Muscle of back (tissue), 3 donors: ENCODE measurements at regions not wholly inside any gene's neighbourhood (a gene's known extent, or its start where the extent isn't known, plus 50 kb on each side); places are given as distances from the start of the nearest gene placed in this dataset.
"Not testable (repeated sequence)": the region's sequence is repeated elsewhere in the genome, so short reads cannot be mapped to it uniquely, and the experiment has no call there.

Experiments used
- DNase-seq, 3 donors: peaks; one replicate each; pipeline versions ENCODE4 v3.0.0 to v3.0.0-alpha.2; 2013

- DNase-seq = no peak
These were observed 323.5 kb upstream of the ROPN1 start for GRCh38 chr3:124315215-124316033.

GRCh38 chr3:124316034-124316287, 324.0 kb upstream of the ROPN1 start:
- DNase-seq = no peak

GRCh38 chr3:124318014-124318413, 326.1 kb upstream of the ROPN1 start:
- no peak for DNase-seq

DNA sequence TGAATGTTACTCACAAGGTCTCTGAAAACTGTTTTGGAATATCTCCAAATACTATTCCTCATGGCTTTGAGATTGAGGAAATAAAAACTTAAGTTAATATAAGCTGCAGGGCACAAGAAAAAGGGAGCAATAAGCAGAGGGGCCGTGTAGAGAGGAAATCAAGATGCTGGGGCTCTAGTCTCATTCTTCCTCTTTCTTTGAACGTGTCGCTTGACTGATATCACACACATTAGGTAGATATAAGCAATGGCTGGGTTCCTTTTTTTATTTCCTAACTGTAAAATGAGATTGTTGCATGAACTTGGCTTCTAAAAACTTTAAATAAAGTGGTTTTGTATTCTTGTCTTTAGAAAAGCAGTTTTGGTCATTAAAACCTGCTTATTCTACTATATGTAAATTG, 326.7 kb upstream of the ROPN1 start:
- DNase-seq = no peak

DNA sequence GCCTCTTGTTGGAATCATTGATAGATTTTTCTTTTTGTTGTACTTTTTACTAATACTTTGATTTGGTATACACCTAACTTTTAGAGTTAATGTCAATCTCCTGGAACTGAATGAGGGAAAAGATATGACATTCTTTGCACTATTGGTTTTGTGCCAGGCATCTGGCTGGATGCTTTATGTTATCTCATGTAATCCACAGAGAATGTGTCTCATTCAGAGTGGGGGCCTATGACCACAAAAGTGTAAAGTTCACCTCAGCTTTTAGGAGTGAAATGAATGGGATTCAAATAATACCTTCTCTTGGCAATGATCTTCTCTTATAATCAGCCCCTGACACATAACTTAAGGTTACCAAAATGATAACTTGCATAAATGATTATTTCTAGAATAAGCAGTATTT, 329.1 kb upstream of the ROPN1 start:
- DNase-seq = no peak

- no peak for DNase-seq
These were observed 330.5 kb upstream of the ROPN1 start for GRCh38 chr3:124322309-124322880.

DNA sequence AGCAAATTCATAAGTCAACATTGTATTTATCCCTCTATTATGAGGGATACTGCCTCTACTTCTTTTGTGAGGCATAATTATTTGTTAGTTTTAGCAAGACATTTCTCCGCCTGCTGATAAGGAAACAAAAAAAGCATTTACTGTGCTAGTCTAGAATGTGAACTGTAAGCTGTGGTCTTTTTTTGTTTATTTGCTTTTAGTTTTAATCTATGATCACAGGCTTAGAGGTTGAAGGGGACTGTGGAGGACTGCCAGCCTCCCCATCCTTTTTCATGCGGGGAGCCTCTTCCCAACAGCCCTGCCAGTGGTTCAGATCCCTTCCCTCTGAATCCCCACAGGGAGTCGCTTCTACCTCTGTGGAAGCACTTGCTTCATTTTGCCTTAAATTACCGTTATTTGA, 331.0 kb upstream of the ROPN1 start:
- no peak for DNase-seq

DNA sequence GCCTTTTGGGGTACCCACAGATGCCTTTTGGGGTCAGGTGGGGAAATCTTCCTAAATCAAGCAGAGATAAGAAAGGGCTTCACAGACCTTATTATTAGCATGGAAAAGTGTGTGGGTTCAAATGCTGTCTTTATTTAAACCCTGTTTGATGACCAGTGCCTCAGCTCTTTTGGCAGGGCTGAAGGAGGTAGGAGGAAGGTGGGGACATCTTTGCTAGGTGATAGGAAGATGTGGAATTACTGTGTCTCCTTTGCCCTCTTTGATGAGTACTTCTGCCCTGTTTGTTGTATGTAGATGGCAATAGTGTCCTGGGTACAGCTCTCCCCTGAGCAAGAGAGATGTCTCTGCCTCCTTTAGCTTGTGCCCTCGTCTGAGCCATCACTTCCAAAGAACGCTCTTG, 333.3 kb upstream of the ROPN1 start:
- no peak for DNase-seq

DNA sequence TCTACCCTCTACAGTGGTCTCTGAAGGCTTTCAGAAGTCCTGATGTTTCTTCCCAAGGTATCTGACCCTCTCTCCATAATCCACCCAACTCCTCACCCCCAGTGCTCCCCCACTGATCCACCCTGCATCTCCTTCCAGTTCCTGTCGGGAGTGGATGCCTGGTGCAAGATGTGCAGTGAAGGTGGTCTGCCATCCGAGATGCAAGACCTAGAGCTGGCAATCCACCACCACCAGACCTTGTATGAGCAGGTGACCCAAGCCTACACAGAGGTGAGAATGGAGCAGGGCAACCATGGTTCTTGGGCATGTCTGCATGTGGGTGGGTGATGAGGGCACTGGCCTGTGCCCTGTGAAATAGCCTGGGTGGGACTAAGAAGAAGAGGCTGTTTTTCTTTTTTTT, 337.8 kb upstream of the ROPN1 start:
- DNase-seq = no peak

DNA sequence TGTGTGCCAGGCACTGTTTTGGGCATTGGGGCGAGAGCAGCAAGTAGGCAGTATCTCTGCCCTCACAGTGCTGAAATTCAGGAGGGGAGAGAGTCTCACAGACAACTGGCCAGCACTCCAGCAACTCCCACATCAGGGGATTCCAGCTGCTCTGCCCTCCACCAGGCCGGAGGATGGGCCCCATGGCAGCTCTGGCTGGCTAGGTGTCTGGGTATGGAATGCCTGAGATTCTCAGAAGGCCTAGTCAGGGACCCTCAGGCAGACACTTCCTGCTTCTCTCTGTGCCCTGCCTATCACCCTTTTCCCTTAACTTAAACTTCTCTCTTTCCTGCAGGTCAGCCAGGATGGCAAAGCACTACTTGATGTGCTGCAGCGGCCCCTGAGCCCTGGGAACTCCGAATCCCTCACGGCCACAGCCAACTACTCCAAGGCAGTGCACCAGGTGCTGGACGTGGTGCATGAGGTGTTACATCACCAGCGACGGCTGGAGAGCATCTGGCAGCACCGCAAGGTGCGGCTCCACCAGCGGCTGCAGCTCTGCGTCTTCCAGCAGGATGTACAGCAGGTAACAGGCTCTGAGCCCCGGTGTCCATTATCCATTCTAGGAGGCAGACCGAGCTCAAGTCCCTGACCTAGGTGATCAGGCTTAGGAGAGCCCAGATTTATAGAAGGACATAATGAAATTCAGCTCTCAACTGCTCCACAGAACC, 342.2 kb upstream of the ROPN1 start:
- no peak for DNase-seq

DNA sequence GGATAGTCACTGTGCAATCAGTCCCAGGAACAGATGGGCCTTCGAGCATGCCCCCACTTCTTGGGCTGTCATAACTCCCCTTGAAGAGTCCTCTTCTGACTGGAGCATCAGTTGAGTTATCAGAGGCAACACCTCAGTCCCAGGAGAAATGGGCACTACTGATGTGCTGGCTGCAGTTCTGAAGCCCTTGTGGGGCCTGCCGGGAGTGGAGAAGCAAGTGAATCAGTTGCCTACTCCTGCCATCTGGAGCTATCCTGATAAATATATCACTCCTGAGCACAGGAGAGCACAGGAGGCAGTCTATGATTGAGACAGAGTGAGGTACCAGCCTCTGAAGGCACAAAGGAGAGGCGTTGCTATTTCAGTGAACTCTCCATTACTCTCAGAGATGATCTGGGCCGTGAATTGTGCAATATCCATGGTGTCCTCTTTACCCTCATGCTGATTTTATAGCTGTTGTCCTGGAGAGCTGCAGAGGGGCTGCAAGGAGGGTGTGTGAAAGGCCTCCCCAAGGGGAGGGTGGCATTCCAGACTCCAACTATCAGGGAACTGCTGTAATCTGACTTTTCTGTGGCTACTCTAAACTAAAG, 344.2 kb upstream of the ROPN1 start:
- DNase-seq = no peak

DNA sequence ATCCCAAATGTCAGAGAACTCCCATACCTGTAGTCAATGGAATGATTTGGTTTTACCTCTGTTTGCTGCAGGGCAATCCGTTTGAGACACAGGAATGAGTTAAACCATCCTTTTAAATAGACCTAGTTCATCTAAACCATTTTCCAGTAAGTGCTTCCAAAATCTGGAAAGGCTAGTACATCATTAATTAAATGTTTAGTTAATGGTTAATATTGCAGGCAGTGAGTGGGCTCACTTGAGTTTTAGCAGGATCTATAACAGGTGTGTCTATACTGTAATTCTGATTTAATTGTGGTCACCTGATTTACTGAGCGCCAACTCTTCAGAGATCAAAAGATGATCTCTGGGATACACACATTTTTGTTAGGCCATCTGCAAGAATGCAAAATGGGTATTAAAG, 353.9 kb upstream of the ROPN1 start:
- DNase-seq = no peak

- DNase-seq = no peak
These were observed 354.6 kb upstream of the ROPN1 start for GRCh38 chr3:124346487-124346886.

DNA sequence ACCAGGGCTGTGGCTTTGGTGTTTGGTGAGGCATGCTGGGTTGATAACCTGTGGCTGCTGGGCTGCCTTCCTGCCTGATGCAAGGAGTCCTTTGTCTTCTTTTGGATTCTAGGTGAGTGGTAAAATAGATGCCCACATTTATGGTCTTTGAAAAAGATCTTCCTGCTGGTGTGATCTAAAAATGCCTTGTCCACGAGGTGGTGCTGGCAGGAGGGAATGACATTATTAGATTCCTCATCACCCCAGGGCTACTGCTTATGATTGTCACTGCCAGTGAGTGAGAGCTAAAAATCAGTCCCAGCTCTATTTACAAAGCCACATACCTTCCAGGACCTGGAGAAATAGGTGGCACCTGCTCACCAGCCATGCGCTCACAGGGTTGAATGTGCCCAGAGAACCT, 355.5 kb upstream of the ROPN1 start:
- no peak for DNase-seq

- not testable (repeated sequence) for DNase-seq
These were observed 356.6 kb upstream of the ROPN1 start for GRCh38 chr3:124348555-124348954.

DNA sequence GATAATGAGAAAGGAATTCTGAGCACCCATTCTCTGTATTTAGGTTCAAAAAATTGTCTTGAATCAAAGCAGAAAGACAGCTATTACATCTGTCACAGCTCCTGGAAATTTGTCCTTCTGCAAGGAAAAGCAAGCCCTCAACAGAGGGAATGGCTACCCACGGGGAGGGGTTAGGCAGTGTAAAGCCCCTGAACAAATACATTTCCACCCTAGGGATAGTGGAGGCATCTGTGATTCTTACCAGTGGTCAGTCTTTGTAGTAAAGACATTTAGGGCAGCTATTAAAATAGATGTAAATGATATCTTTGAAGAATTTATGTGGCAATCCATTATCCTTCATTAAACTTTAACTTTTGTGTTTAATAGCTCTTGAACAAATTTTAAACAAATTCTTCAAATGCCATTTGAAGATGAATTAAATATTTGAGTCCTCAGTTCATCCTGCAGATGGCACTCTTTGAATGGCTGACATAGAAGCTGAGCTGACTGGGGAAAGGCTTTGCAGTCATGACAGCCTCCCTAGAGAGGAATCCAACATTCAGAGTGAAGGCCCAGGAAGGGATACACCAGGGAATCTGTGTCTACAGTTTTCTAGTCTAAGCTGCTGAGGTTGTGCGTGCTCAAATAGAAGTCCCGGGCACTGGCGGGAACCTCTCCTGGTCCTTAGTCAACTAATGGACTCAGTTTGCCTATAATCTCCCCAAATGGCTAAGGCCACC, 359.7 kb upstream of the ROPN1 start:
- DNase-seq = peak; percentile 38 to 57 (median 47)

DNA sequence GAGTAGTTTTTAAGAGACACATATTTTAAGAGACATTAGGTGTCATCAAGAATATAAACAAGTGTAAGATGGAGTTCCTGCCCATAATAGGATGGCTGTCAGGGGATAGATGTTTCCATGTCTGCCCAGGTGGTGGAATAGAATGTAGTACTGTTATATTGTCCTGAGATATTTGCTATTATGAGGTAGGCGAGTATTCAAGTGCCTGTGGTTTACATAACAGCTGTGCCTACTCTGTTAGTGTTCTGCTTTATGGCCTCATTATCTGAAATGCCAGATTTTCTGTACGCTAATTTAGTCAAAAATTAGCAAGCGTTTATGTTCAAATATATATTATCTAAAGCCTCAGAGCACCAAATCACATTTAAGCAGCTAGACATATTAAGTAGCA, 360.2 kb upstream of the ROPN1 start:
- DNase-seq = no peak

- no peak for DNase-seq
These were observed 361.8 kb upstream of the ROPN1 start for GRCh38 chr3:124353691-124354090.

- DNase-seq = no peak
These were observed 362.2 kb upstream of the ROPN1 start for GRCh38 chr3:124354150-124354549.

- DNase-seq = no peak
These were observed 366.2 kb upstream of the ROPN1 start for GRCh38 chr3:124358156-124358555.

DNA sequence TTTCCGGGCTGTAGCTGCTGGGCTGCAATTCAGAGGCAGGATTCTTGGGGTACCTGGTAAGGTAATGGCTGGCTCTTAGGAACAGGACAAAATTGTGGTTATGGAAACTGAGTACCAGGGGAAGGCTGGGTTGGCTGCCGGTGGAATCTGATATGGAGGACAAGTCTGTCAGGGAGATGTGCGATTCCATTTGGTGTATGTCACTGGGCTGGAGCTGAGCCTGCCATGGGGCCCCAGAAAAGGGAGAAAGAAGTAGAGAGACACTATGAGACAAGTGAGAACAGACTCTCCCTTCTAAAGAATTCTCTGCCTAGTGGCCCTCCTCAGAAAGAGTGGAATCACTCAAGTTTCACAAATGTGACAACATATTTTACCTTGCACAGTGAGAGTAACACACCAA, 368.2 kb upstream of the ROPN1 start:
- DNase-seq = peak; percentile 32 to 75 (median 47)

DNA sequence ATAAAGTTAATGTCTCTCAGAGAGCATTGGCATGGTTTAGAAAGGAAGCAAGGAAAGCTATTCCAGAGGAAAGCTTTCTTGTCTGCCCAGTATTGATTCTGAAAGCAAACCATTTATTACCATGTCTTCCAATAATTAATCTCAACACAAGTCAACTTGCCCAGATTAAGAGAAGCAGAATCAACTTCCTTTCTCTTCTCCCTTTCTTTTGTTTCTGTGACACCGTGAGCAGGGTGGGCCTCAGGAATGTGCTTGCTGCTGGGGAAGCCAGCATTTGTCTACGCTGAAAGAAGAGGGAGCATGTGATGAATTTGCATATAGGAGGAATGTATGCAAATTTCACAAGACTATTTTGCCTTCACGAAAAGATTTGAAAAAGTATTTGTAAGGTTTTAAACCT, 368.6 kb upstream of the ROPN1 start:
- peak in 1 of 3 donors; percentile 53 for DNase-seq
